B cell (primary cell): ENCODE measurements at regions not wholly inside any gene's neighbourhood (a gene's known extent, or its start where the extent isn't known, plus 50 kb on each side); places are given as distances from the start of the nearest gene placed in this dataset.

Source experiments
- CTCF ChIP-seq: fragments of 200-600 bp; IDR thresholded peaks from one replicate; pipeline ENCODE4 v1.8.0; 2022; ENCODE audit warnings: antibody characterized with exemption, mild to moderate bottlenecking
- EZH2 ChIP-seq: IDR thresholded peaks from 2 replicates; pipeline ENCODE4 v1.6.1; 2012; ENCODE audit warnings: borderline replicate concordance, low read depth, mild to moderate bottlenecking, moderate library complexity, low read length; ENCODE audit not compliant: insufficient read depth, poor library complexity, severe bottlenecking

- TF ChIP-seq CTCF (no peak), EZH2 (no peak)
Measured at GRCh38 chr9:118463419-118463818, 759.2 kb downstream of the TLR4 start.
